Breast epithelium (tissue), 3 donors: ENCODE measurements at regions not wholly inside any gene's neighbourhood (a gene's known extent, or its start where the extent isn't known, plus 50 kb on each side); places are given as distances from the start of the nearest gene placed in this dataset.

ENCODE experiments used
- CTCF ChIP-seq, 3 donors: fragments of 450-650 bp; IDR thresholded peaks; one replicate each; pipeline ENCODE4 v1.5.1; 2016 to 2017; ENCODE audit warnings: antibody characterized with exemption in 3 of 3, mild to moderate bottlenecking in 3 of 3, moderate library complexity in 3 of 3
- POLR2A ChIP-seq: fragments of 450-650 bp; IDR thresholded peaks from one replicate; pipeline ENCODE4 v1.6.1; 2016; ENCODE audit warnings: antibody characterized with exemption, mild to moderate bottlenecking, moderate library complexity
- POLR2AphosphoS5 ChIP-seq, 3 donors: sonication (generic); formaldehyde crosslinking; IDR thresholded peaks; one replicate each; pipeline ENCODE4 v1.6.1; 2017; ENCODE audit warnings: antibody characterized with exemption in 3 of 3

GRCh38 chr9:16345902-16346301 is 524.6 kb downstream of the BNC2 start:
- TF ChIP-seq CTCF (IDR thresholded peaks at IDR 0.05): no peak
- TF ChIP-seq POLR2A: no peak
- TF ChIP-seq POLR2AphosphoS5 (IDR thresholded peaks at IDR 0.05): no peak
